Activated CD4-positive, alpha-beta T cell treated with anti-CD3 and anti-CD28 coated beads, Interleukin-2, amount 50 U/mL, for 4 hours (primary cell): ENCODE measurements at regions not wholly inside any gene's neighbourhood (a gene's known extent, or its start where the extent isn't known, plus 50 kb on each side); places are given as distances from the start of the nearest gene placed in this dataset.

ENCODE experiments used
- DNase-seq, 2 experiments: peaks; one replicate each; pipeline ENCODE4 v3.0.0-alpha.2; 2020

GRCh38 chr11:15745266-15745665 is 611.1 kb downstream of the SOX6 start:
- DNase-seq: no peak

GRCh38 chr11:15747671-15748070 is 608.7 kb downstream of the SOX6 start:
- no peak for DNase-seq

GRCh38 chr11:15748132-15748531 is 608.2 kb downstream of the SOX6 start:
- DNase-seq: no peak

GRCh38 chr11:15748741-15749140 is 607.6 kb downstream of the SOX6 start:
- DNase-seq: no peak

- DNase-seq: no peak
Measured at GRCh38 chr11:15750535-15751308, 605.6 kb downstream of the SOX6 start.

GRCh38 chr11:15754221-15754620 is 602.1 kb downstream of the SOX6 start:
- no peak for DNase-seq

GRCh38 chr11:15757048-15757698 is 599.2 kb downstream of the SOX6 start:
- DNase-seq: no peak

- DNase-seq: no peak
Measured at GRCh38 chr11:15758857-15759465, 597.4 kb downstream of the SOX6 start.

- no peak for DNase-seq
Measured at GRCh38 chr11:15761235-15761634, 595.1 kb downstream of the SOX6 start.

GRCh38 chr11:15764326-15764725 is 592.0 kb downstream of the SOX6 start:
- DNase-seq: no peak

GRCh38 chr11:15764948-15765347 is 591.4 kb downstream of the SOX6 start:
- DNase-seq: no peak

GRCh38 chr11:15765530-15765929 is 590.8 kb downstream of the SOX6 start:
- no peak for DNase-seq

GRCh38 chr11:15768321-15768720 is 588.0 kb downstream of the SOX6 start:
- DNase-seq: no peak

GRCh38 chr11:15769203-15769602 is 587.1 kb downstream of the SOX6 start:
- no peak for DNase-seq

GRCh38 chr11:15770798-15771414 is 585.4 kb downstream of the SOX6 start:
- no peak for DNase-seq

- DNase-seq: no peak
Measured at GRCh38 chr11:15772547-15772946, 583.8 kb downstream of the SOX6 start.

- DNase-seq: no peak
Measured at GRCh38 chr11:15772981-15773380, 583.4 kb downstream of the SOX6 start.

GRCh38 chr11:15773476-15774387 is 582.6 kb downstream of the SOX6 start:
- no peak for DNase-seq

GRCh38 chr11:15774388-15774939 is 581.9 kb downstream of the SOX6 start:
- DNase-seq: no peak

GRCh38 chr11:15775015-15775541 is 581.3 kb downstream of the SOX6 start:
- no peak for DNase-seq

- DNase-seq: no peak
Measured at GRCh38 chr11:15775797-15776196, 580.5 kb downstream of the SOX6 start.

GRCh38 chr11:15776366-15776765 is 580.0 kb downstream of the SOX6 start:
- DNase-seq: no peak
